CD4-positive, alpha-beta memory T cell (primary cell): ENCODE measurements at regions not wholly inside any gene's neighbourhood (a gene's known extent, or its start where the extent isn't known, plus 50 kb on each side); places are given as distances from the start of the nearest gene placed in this dataset.
"Not testable (repeated sequence)": the region's sequence is repeated elsewhere in the genome, so short reads cannot be mapped to it uniquely, and the experiment has no call there.

Source experiments
- CTCF ChIA-PET: fragments of 350-600 bp; sonication (Branson Sonifier 250); formaldehyde crosslinking; loops from one replicate; lab custom pipeline; 2021; ENCODE audit warnings: inconsistent platforms; ENCODE audit not compliant: partially characterized antibody; lab: Charles Lee
- POLR2A ChIA-PET: fragments of 350-600 bp; sonication (Branson Sonifier 250); formaldehyde crosslinking; loops from one replicate; lab custom pipeline; 2021; ENCODE audit not compliant: partially characterized antibody; lab: Charles Lee
- DNase-seq, 5 donors: peaks; one replicate each; pipeline versions ENCODE4 v3.0.0 to v3.0.0-alpha.2; 2020 to 2022; ENCODE audit warnings: mixed read lengths in 1 of 5
- H3K27ac ChIP-seq: one replicate; pipeline ENCODE4 v1.7.0; 2013; ENCODE audit warnings: low read depth, low read length
- H3K27me3 ChIP-seq: 2 replicates; pipeline ENCODE4 v1.7.0; 2013; ENCODE audit warnings: mild to moderate bottlenecking, low read length, moderate library complexity; ENCODE audit not compliant: insufficient read depth
- H3K36me3 ChIP-seq: 2 replicates; pipeline ENCODE4 v1.7.0; 2013; ENCODE audit warnings: mild to moderate bottlenecking, low read length, moderate library complexity; ENCODE audit not compliant: insufficient read depth
- H3K4me1 ChIP-seq: 2 replicates; pipeline ENCODE4 v1.7.0; 2013; ENCODE audit warnings: mild to moderate bottlenecking, low read length, moderate library complexity; ENCODE audit not compliant: insufficient read depth
- H3K4me3 ChIP-seq, 2 donors: one replicate each; pipeline ENCODE4 v1.7.0; 2013; ENCODE audit warnings: low read length in 2 of 2, mild to moderate bottlenecking in 1 of 2
- H3K9me3 ChIP-seq, 2 donors: one replicate each; pipeline ENCODE4 v1.7.0; 2013; ENCODE audit warnings: low read length in 2 of 2, control low read depth in 1 of 2; ENCODE audit not compliant: control insufficient read depth in 1 of 2
- H3K27ac Mint-ChIP-seq, 7 donors: one replicate each; pipeline ENCODE4 v1.8.0; 2020 to 2021; ENCODE audit warnings: mixed read lengths in 7 of 7, mild to moderate bottlenecking in 6 of 7, inconsistent platforms in 3 of 7, moderate library complexity in 3 of 7
- H3K27me3 Mint-ChIP-seq, 2 donors: one replicate each; pipeline ENCODE4 v1.8.0; 2020 to 2021; ENCODE audit warnings: mixed read lengths in 2 of 2
- H3K36me3 Mint-ChIP-seq, 2 donors: one replicate each; pipeline ENCODE4 v1.8.0; 2020 to 2021; ENCODE audit warnings: mixed read lengths in 2 of 2, inconsistent platforms in 1 of 2, mild to moderate bottlenecking in 1 of 2
- H3K4me1 Mint-ChIP-seq, 4 donors: one replicate each; pipeline ENCODE4 v1.8.0; 2020 to 2021; ENCODE audit warnings: mixed read lengths in 4 of 4, mild to moderate bottlenecking in 1 of 4
- H3K4me3 Mint-ChIP-seq, 8 donors: one replicate each; pipeline ENCODE4 v1.8.0; 2020 to 2021; ENCODE audit warnings: mixed read lengths in 8 of 8, mild to moderate bottlenecking in 7 of 8, moderate library complexity in 6 of 8, inconsistent platforms in 3 of 8
- H3K9me3 Mint-ChIP-seq, 8 donors: one replicate each; pipeline ENCODE4 v1.8.0; 2020 to 2021; ENCODE audit warnings: mixed read lengths in 8 of 8, mild to moderate bottlenecking in 5 of 8, inconsistent platforms in 3 of 8, moderate library complexity in 1 of 8
- intact Hi-C: fragments of 100-400 bp; cut with micrococcal nuclease; formaldehyde crosslinking; loops from one replicate; pipeline ENCODE4 v1.15.1; 2023

GRCh38 chr18:59983506-59983905, 83.7 kb downstream of the PMAIP1 start:
- no peaks in the 10 kb centered on the region for H3K9me3 ChIP-seq
- H3K4me3 ChIP-seq = no peak overlapping the region
- Mint-ChIP-seq H3K27ac (no peak overlapping the region), H3K36me3 (no peaks in the 10 kb centered on the region), H3K4me1 (no peaks in the 10 kb centered on the region), H3K9me3 (no peaks in the 10 kb centered on the region), H3K27me3 (peaks cover 0 to 2% of the 10 kb centered on the region in 2 donors), H3K4me3 (no peak overlapping the region)
- intact Hi-C loops = no loop called here
- H3K36me3 ChIP-seq = no peaks in the 10 kb centered on the region
- H3K27me3 ChIP-seq = peaks cover under 1% of the 10 kb centered on the region
- no peaks in the 10 kb centered on the region for H3K4me1 ChIP-seq
- DNase-seq = no peak
- POLR2A ChIA-PET = no interaction called here
- no peak overlapping the region for H3K27ac ChIP-seq
- CTCF ChIA-PET = no interaction called here

GRCh38 chr18:59980188-59980637, 80.4 kb downstream of the PMAIP1 start:
- intact Hi-C loops = no loop called here
- POLR2A ChIA-PET = no interaction called here

GRCh38 chr18:59971871-59972428, 72.2 kb downstream of the PMAIP1 start:
- no peaks in the 10 kb centered on the region for H3K36me3 ChIP-seq
- Mint-ChIP-seq H3K27me3 (peaks cover 6 to 12% of the 10 kb centered on the region in 2 donors), H3K4me1 (peaks cover 0 to 7% (median 4%) of the 10 kb centered on the region in 4 donors), H3K9me3 (no peaks in the 10 kb centered on the region), H3K36me3 (no peaks in the 10 kb centered on the region), H3K4me3 (no peak overlapping the region), H3K27ac (no peak overlapping the region)
- no peak for DNase-seq
- no peak overlapping the region for H3K27ac ChIP-seq
- no peaks in the 10 kb centered on the region for H3K27me3 ChIP-seq
- no peaks in the 10 kb centered on the region for H3K4me1 ChIP-seq
- H3K9me3 ChIP-seq = no peaks in the 10 kb centered on the region
- CTCF ChIA-PET = no interaction called here
- POLR2A ChIA-PET = no interaction called here
- intact Hi-C loops = no loop called here
- no peak overlapping the region for H3K4me3 ChIP-seq

More at GRCh38 chr18:59980188-59980637, 80.4 kb downstream of the PMAIP1 start:
- H3K4me1 ChIP-seq = no peaks in the 10 kb centered on the region
- Mint-ChIP-seq H3K36me3 (no peaks in the 10 kb centered on the region), H3K4me1 (no peaks in the 10 kb centered on the region), H3K9me3 (no peaks in the 10 kb centered on the region), H3K27me3 (peaks cover 0 to 2% of the 10 kb centered on the region in 2 donors), H3K27ac (no peak overlapping the region), H3K4me3 (no peak overlapping the region)
- no peak overlapping the region for H3K27ac ChIP-seq
- no peak overlapping the region for H3K4me3 ChIP-seq
- H3K9me3 ChIP-seq = no peaks in the 10 kb centered on the region
- CTCF ChIA-PET = interaction anchor here (1.6 to 2.1 kb wide), 2 partner anchors 8 to 16 kb away, joined by 3 to 12 read pairs; no protein-coding TSS in a partner anchor
- no peak for DNase-seq
- H3K27me3 ChIP-seq = no peaks in the 10 kb centered on the region
- H3K36me3 ChIP-seq = no peaks in the 10 kb centered on the region

- DNase-seq, POLR2A ChIA-PET, H3K4me1 Mint-ChIP-seq, intact Hi-C loops, H3K27ac ChIP-seq, H3K4me3 Mint-ChIP-seq, H3K4me1 ChIP-seq, H3K27me3 ChIP-seq, H3K4me3 ChIP-seq, H3K9me3 ChIP-seq, H3K36me3 Mint-ChIP-seq, H3K9me3 Mint-ChIP-seq, H3K36me3 ChIP-seq: not testable (repeated sequence)
- H3K27ac Mint-ChIP-seq = peak overlapping the region in 1 of 7 donors; percentile 57
- peaks cover 7 to 12% of the 10 kb centered on the region in 2 donors for H3K27me3 Mint-ChIP-seq
- CTCF ChIA-PET = interaction anchor here (1.0 kb wide), 1 partner anchor 18 kb away, joined by 3 read pairs; no protein-coding TSS in a partner anchor
Measured at GRCh38 chr18:59971144-59971543, 71.3 kb downstream of the PMAIP1 start.

GRCh38 chr18:59969477-59970028, 69.8 kb downstream of the PMAIP1 start:
- H3K4me1 Mint-ChIP-seq, H3K9me3 ChIP-seq, H3K4me1 ChIP-seq, H3K27me3 ChIP-seq, DNase-seq, intact Hi-C loops, H3K27ac ChIP-seq, H3K9me3 Mint-ChIP-seq, H3K4me3 Mint-ChIP-seq, H3K36me3 Mint-ChIP-seq, CTCF ChIA-PET, H3K4me3 ChIP-seq, H3K27ac Mint-ChIP-seq, POLR2A ChIA-PET, H3K36me3 ChIP-seq: not testable (repeated sequence)
- H3K27me3 Mint-ChIP-seq = peaks cover 13 to 20% of the 10 kb centered on the region in 2 donors

GRCh38 chr18:59968583-59968982, 68.8 kb downstream of the PMAIP1 start:
- no peak overlapping the region for H3K4me3 ChIP-seq
- ChIA-PET CTCF (no interaction called here), POLR2A (no interaction called here)
- intact Hi-C loops = no loop called here
- no peak for DNase-seq
- H3K36me3 ChIP-seq = no peaks in the 10 kb centered on the region
- no peaks in the 10 kb centered on the region for H3K9me3 ChIP-seq
- H3K27ac ChIP-seq = no peak overlapping the region
- Mint-ChIP-seq H3K4me3 (no peak overlapping the region), H3K4me1 (peaks cover 0 to 7% (median 4%) of the 10 kb centered on the region in 4 donors), H3K27me3 (peaks cover 13 to 20% of the 10 kb centered on the region in 2 donors), H3K9me3 (peaks cover 0 to 1% (median 0%) of the 10 kb centered on the region in 8 donors), H3K27ac (no peak overlapping the region), H3K36me3 (no peaks in the 10 kb centered on the region)
- H3K4me1 ChIP-seq = no peaks in the 10 kb centered on the region
- H3K27me3 ChIP-seq = no peaks in the 10 kb centered on the region

- ChIA-PET POLR2A (no interaction called here), CTCF (no interaction called here)
- Mint-ChIP-seq H3K4me1 (peaks cover 0 to 7% (median 4%) of the 10 kb centered on the region in 4 donors), H3K27me3 (peaks cover 13 to 22% of the 10 kb centered on the region in 2 donors), H3K4me3 (no peak overlapping the region), H3K36me3 (no peaks in the 10 kb centered on the region), H3K27ac (no peak overlapping the region), H3K9me3 (peaks cover 0 to 1% (median 0%) of the 10 kb centered on the region in 8 donors)
- Histone ChIP-seq H3K9me3 (no peaks in the 10 kb centered on the region), H3K27ac (no peak overlapping the region), H3K4me3 (no peak overlapping the region), H3K27me3 (no peaks in the 10 kb centered on the region), H3K4me1 (no peaks in the 10 kb centered on the region), H3K36me3 (no peaks in the 10 kb centered on the region)
- intact Hi-C loops = no loop called here
- no peak for DNase-seq
Measured at GRCh38 chr18:59967878-59968277, 68.1 kb downstream of the PMAIP1 start.
